HepG2 (cell line): ENCODE measurements at regions not wholly inside any gene's neighbourhood (a gene's known extent, or its start where the extent isn't known, plus 50 kb on each side); places are given as distances from the start of the nearest gene placed in this dataset.

Source experiments
- ATAC-seq: fragments of 200-7000 bp; cut with Tn5 transposase; 3 replicates; pipeline ENCODE4 v1.9.1; 2020; ENCODE audit warnings: mild to moderate bottlenecking, moderate library complexity
- BruUV-seq: library from RNA; stranded (reverse); fragments of 400-500 nt; replicated peaks from 2 replicates; lab custom pipeline; 2021; lab: Mats Ljungman, UMichigan
- CTCF ChIA-PET: fragments of 300-600 bp; formaldehyde crosslinking; extraction: SDS; loops from one replicate; lab custom pipeline; 2021; ENCODE audit warnings: low total read pairs, inconsistent platforms, low intra/inter-chr PET ratio; lab: Yijun Ruan, JAX
- POLR2A ChIA-PET: fragments of 350-600 bp; sonication (Branson Sonifier 250); formaldehyde crosslinking; loops from one replicate; lab custom pipeline; 2020; ENCODE audit warnings: antibody characterized with exemption, inconsistent platforms; lab: Yijun Ruan, JAX
- DNase-seq: peaks from one replicate; pipeline ENCODE4 v3.0.0-alpha.2; 2015; ENCODE audit warnings: low spot score
- FAIRE-seq: peaks from 3 replicates; lab custom pipeline; 2011; peaks lifted over from hg19 to GRCh38; lab: Jason Lieb, UNC
- H2AFZ ChIP-seq: one replicate; pipeline ENCODE4 v1.6.1; 2011; ENCODE audit warnings: low read length, inconsistent platforms
- H3K27ac ChIP-seq: fragments of 300-600 bp; 3 replicates; pipeline ENCODE4 v1.8.0; 2011; ENCODE audit warnings: mixed run types, mild to moderate bottlenecking, mixed read lengths, low read length, inconsistent platforms; ENCODE audit not compliant: insufficient read depth; ENCODE audit errors: extremely low read length
- H3K27me3 ChIP-seq, 2 experiments: fragments of 200-600 bp in 1 of 2; 2 replicates in 1 of 2; 3 replicates in 1 of 2; pipeline versions ENCODE4 v1.6.0 to v1.8.0; 2011; ENCODE audit warnings: low read length in 2 of 2, mild to moderate bottlenecking in 2 of 2, moderate library complexity in 2 of 2, inconsistent platforms in 1 of 2; ENCODE audit not compliant: insufficient read depth in 2 of 2, control insufficient read depth in 1 of 2
- H3K36me3 ChIP-seq, 2 experiments: fragments of 200-600 bp in 1 of 2; replicated peaks in 1 of 2; 2 replicates in 1 of 2; 3 replicates in 1 of 2; pipeline versions ENCODE4 v1.5.1 to v1.8.0; 2011; ENCODE audit warnings: low read length in 2 of 2, inconsistent platforms in 1 of 2; ENCODE audit not compliant: insufficient read depth in 2 of 2, control insufficient read depth in 1 of 2
- H3K4me1 ChIP-seq: 2 replicates; pipeline ENCODE4 v1.5.1; 2012; ENCODE audit warnings: low read length, inconsistent platforms; ENCODE audit not compliant: insufficient read depth
- H3K4me2 ChIP-seq: 2 replicates; pipeline ENCODE4 v1.6.0; 2011; ENCODE audit warnings: low read depth, low read length, inconsistent platforms
- H3K4me3 ChIP-seq, 3 experiments: fragments of 200-600 bp in 1 of 3; sonication (generic), shearing (Covaris generic) in 1 of 3; replicated peaks in 1 of 3; 2 replicates each; pipeline ENCODE4 v1.5.1; 2011 to 2016; ENCODE audit warnings: low read length in 3 of 3, inconsistent platforms in 2 of 3, low read depth in 2 of 3, mild to moderate bottlenecking in 2 of 3, control low read depth in 1 of 3, mixed read lengths in 1 of 3; ENCODE audit not compliant: insufficient read depth in 1 of 3
- H3K79me2 ChIP-seq: one replicate; pipeline ENCODE4 v1.6.1; 2011; ENCODE audit warnings: low read length, inconsistent platforms; ENCODE audit not compliant: insufficient read depth
- H3K9ac ChIP-seq: 2 replicates; pipeline ENCODE4 v1.6.0; 2011; ENCODE audit warnings: mild to moderate bottlenecking, low read depth, low read length, inconsistent platforms; ENCODE audit not compliant: insufficient read depth
- H3K9me3 ChIP-seq: 2 replicates; pipeline ENCODE4 v1.5.1; 2012; ENCODE audit warnings: mild to moderate bottlenecking, low read length
- H4K20me1 ChIP-seq: 2 replicates; pipeline ENCODE4 v1.6.0; 2011; ENCODE audit warnings: inconsistent platforms, mild to moderate bottlenecking, low read length, moderate library complexity; ENCODE audit not compliant: insufficient read depth
- ARID2 ChIP-seq: sonication (generic); formaldehyde crosslinking; IDR thresholded peaks from 2 replicates; pipeline ENCODE4 v1.8.1; 2022; ENCODE audit warnings: mild to moderate bottlenecking, missing genetic modification reagents, borderline replicate concordance
- ARID5B ChIP-seq: IDR thresholded peaks from 2 replicates; pipeline ENCODE4 v1.4.0; 2020; ENCODE audit warnings: mild to moderate bottlenecking, missing genetic modification reagents
- CHCHD3 ChIP-seq: sonication (generic); formaldehyde crosslinking; IDR thresholded peaks from 2 replicates; pipeline ENCODE4 v1.8.0; 2022; ENCODE audit warnings: mild to moderate bottlenecking, missing genetic modification reagents, moderate library complexity
- MYPOP ChIP-seq: sonication (generic); formaldehyde crosslinking; IDR thresholded peaks from 2 replicates; pipeline ENCODE4 v1.8.1; 2023; ENCODE audit warnings: mild to moderate bottlenecking, moderate library complexity, missing genetic modification reagents
- NR2F2 ChIP-seq: IDR thresholded peaks from 2 replicates; pipeline ENCODE4 v1.6.1; 2012; ENCODE audit warnings: low read depth, inconsistent platforms, borderline replicate concordance
- PATZ1 ChIP-seq: sonication (generic); formaldehyde crosslinking; IDR thresholded peaks from 2 replicates; pipeline ENCODE4 v1.4.0; 2020; ENCODE audit warnings: missing genetic modification reagents
- PRMT3 ChIP-seq: sonication (generic); formaldehyde crosslinking; IDR thresholded peaks from 2 replicates; pipeline ENCODE4 v1.8.1; 2022; ENCODE audit warnings: low read depth, mild to moderate bottlenecking, moderate library complexity, missing genetic modification reagents, borderline replicate concordance
- SRF ChIP-seq: IDR thresholded peaks from 2 replicates; pipeline ENCODE4 v1.6.1; 2011; ENCODE audit warnings: mild to moderate bottlenecking, low read depth, low read length, moderate library complexity
- TBP ChIP-seq: sonication (generic); formaldehyde crosslinking; IDR thresholded peaks from 2 replicates; pipeline ENCODE4 v1.5.0; 2020; ENCODE audit warnings: missing genetic modification reagents
- TOPORS ChIP-seq: sonication (generic); formaldehyde crosslinking; IDR thresholded peaks from 2 replicates; pipeline ENCODE4 v1.8.0; 2023; ENCODE audit warnings: mild to moderate bottlenecking, missing genetic modification reagents
- ZFP91 ChIP-seq: sonication (generic); formaldehyde crosslinking; IDR thresholded peaks from 2 replicates; pipeline ENCODE4 v1.9.0; 2022; ENCODE audit warnings: missing genetic modification reagents, mild to moderate bottlenecking, borderline replicate concordance
- ZNF335 ChIP-seq: sonication (generic); formaldehyde crosslinking; IDR thresholded peaks from 2 replicates; pipeline ENCODE4 v1.4.0; 2020; ENCODE audit warnings: missing genetic modification reagents
- ZNF496 ChIP-seq: sonication (generic); formaldehyde crosslinking; IDR thresholded peaks from 2 replicates; pipeline ENCODE4 v1.8.1; 2023; ENCODE audit warnings: mild to moderate bottlenecking, moderate library complexity, missing genetic modification reagents; ENCODE audit not compliant: insufficient replicate concordance
- ZNF580 ChIP-seq: IDR thresholded peaks from 2 replicates; pipeline ENCODE4 v1.6.1; 2016; ENCODE audit warnings: low read depth, borderline replicate concordance
- ZNF761 ChIP-seq: sonication (generic); formaldehyde crosslinking; conservative IDR thresholded peaks from 2 replicates; pipeline ENCODE4 v1.4.0; 2020; ENCODE audit warnings: mild to moderate bottlenecking, missing genetic modification reagents
- ZNF775 ChIP-seq: sonication (generic); formaldehyde crosslinking; IDR thresholded peaks from 2 replicates; pipeline ENCODE4 v1.4.0; 2020; ENCODE audit warnings: missing genetic modification reagents, mild to moderate bottlenecking, moderate library complexity, borderline replicate concordance
- WGBS: methylation state at CpG from one replicate; pipeline ENCODE4 v1.1.6; 2017; ENCODE audit warnings: low lambda C conversion rate; 5-methylcytosine and 5-hydroxymethylcytosine counted together
- in situ Hi-C: cut with HindIII; loops from 2 replicates; pipeline ENCODE4 v1.10.0; 2017; ENCODE audit warnings: low pct_unique_long_range_greater_than_20kb; ENCODE audit not compliant: extremely low pct_ligation_motif_present
- intact Hi-C: fragments of 100-400 bp; cut with micrococcal nuclease; formaldehyde crosslinking; loops from one replicate; pipeline ENCODE4 v1.10.0; 2022; ENCODE audit not compliant: unreplicated experiment

- Histone ChIP-seq H3K36me3 (no peaks in the 10 kb centered on the region), H3K27ac (no peak overlapping the region), H4K20me1 (no peaks in the 10 kb centered on the region), H3K4me1 (no peaks in the 10 kb centered on the region), H3K27me3 (peaks cover 0 to 3% of the 10 kb centered on the region in 2 experiments; a peak in 1 of 5 replicates), H2AFZ (no peak overlapping the region), H3K9ac (no peak overlapping the region), H3K4me3 (no peak overlapping the region), H3K4me2 (no peak overlapping the region), H3K9me3 (no peaks in the 10 kb centered on the region), H3K79me2 (no peaks in the 10 kb centered on the region)
- ATAC-seq (no peak), FAIRE-seq (no peak), DNase-seq (no peak)
- in situ Hi-C loops (loop anchor here (10.0 to 25.0 kb wide), 3 partner anchors 455 to 1025 kb away; no protein-coding TSS in a partner anchor), intact Hi-C loops (no loop called here)
- no peak for TF ChIP-seq ARID5B (CRISPR knock-in tag)
- TF ChIP-seq ZNF496, result no peak
- no peak for TF ChIP-seq ZFP91 (CRISPR knock-in tag)
- TF ChIP-seq ZNF335 (CRISPR knock-in tag), result no peak
- TF ChIP-seq PRMT3 (CRISPR knock-in tag), result no peak
- TF ChIP-seq ZNF775, result no peak
- no peak for TF ChIP-seq PATZ1 (CRISPR knock-in tag)
- no peak for TF ChIP-seq NR2F2
- TF ChIP-seq ZNF580 (CRISPR knock-in tag), result no peak
- TF ChIP-seq ARID2, result no peak
- TF ChIP-seq SRF, result no peak
- no peak for TF ChIP-seq CHCHD3 (CRISPR knock-in tag)
- TF ChIP-seq ZNF761, result no peak
- TF ChIP-seq MYPOP (CRISPR knock-in tag), result no peak
- no peak for TF ChIP-seq TBP (CRISPR knock-in tag)
- TF ChIP-seq TOPORS (CRISPR knock-in tag), result no peak
- no TSS peak for BruUV-seq
- CTCF ChIA-PET, result no interaction called here
- POLR2A ChIA-PET, result no interaction called here
- WGBS, result 17% methylated on average over 3 of the region's 3 CpGs
These were observed 106.8 kb upstream of the PHACTR1 start for GRCh38 chr6:12609751-12610150.
